Mesenchymal stem cell (in vitro differentiated cells and primary cell): ENCODE measurements at regions not wholly inside any gene's neighbourhood (a gene's known extent, or its start where the extent isn't known, plus 50 kb on each side); places are given as distances from the start of the nearest gene placed in this dataset.
"Not testable (repeated sequence)": the region's sequence is repeated elsewhere in the genome, so short reads cannot be mapped to it uniquely, and the experiment has no call there.

Source experiments
- DNase-seq: peaks from one replicate; pipeline ENCODE4 v3.0.0-alpha.2; 2013
- H2AFZ ChIP-seq: one replicate; pipeline ENCODE4 v1.6.1; 2013; ENCODE audit warnings: low read depth, mild to moderate bottlenecking, control low read depth, inconsistent platforms, low read length, moderate library complexity
- H2AK5ac ChIP-seq: 2 replicates; pipeline ENCODE4 v1.6.1; 2013; ENCODE audit warnings: low read length, moderate library complexity, mild to moderate bottlenecking, inconsistent platforms; ENCODE audit not compliant: severe bottlenecking
- H2BK120ac ChIP-seq: one replicate; pipeline ENCODE4 v1.6.1; 2013; ENCODE audit warnings: low read depth, mild to moderate bottlenecking, inconsistent platforms, low read length, moderate library complexity
- H2BK12ac ChIP-seq, 2 experiments: one replicate each; pipeline ENCODE4 v1.6.1; 2013; ENCODE audit warnings: inconsistent platforms in 2 of 2, low read length in 2 of 2, mild to moderate bottlenecking in 2 of 2, moderate library complexity in 2 of 2, control low read depth in 1 of 2
- H2BK15ac ChIP-seq: one replicate; pipeline ENCODE4 v1.6.1; 2013; ENCODE audit warnings: mild to moderate bottlenecking, low read depth, inconsistent platforms; ENCODE audit not compliant: poor library complexity, severe bottlenecking
- H2BK5ac ChIP-seq: 2 replicates; pipeline ENCODE4 v1.6.1; 2013; ENCODE audit warnings: low read depth, mild to moderate bottlenecking, low read length, control low read depth, inconsistent platforms; ENCODE audit not compliant: poor library complexity, severe bottlenecking
- H3K14ac ChIP-seq, 2 experiments: one replicate each; pipeline ENCODE4 v1.6.1; 2013; ENCODE audit warnings: inconsistent platforms in 2 of 2, low read length in 2 of 2, control low read depth in 1 of 2, mild to moderate bottlenecking in 1 of 2, moderate library complexity in 1 of 2
- H3K18ac ChIP-seq, 2 experiments: one replicate each; pipeline ENCODE4 v1.6.1; 2013; ENCODE audit warnings: inconsistent platforms in 2 of 2, low read length in 2 of 2, control low read depth in 1 of 2, low read depth in 1 of 2, mild to moderate bottlenecking in 1 of 2
- H3K23ac ChIP-seq, 2 experiments: one replicate each; pipeline ENCODE4 v1.6.1; 2013; ENCODE audit warnings: inconsistent platforms in 2 of 2, low read length in 2 of 2, mild to moderate bottlenecking in 2 of 2, moderate library complexity in 2 of 2, control low read depth in 1 of 2
- H3K27ac ChIP-seq: 2 replicates; pipeline ENCODE4 v1.5.1; 2013; ENCODE audit warnings: mild to moderate bottlenecking, moderate library complexity, low read length, control low read depth, inconsistent platforms; ENCODE audit not compliant: poor library complexity, severe bottlenecking
- H3K27me3 ChIP-seq, 2 experiments: 2 replicates each; pipeline versions ENCODE4 v1.6.1 to v1.7.0; 2013; ENCODE audit warnings: low read length in 2 of 2, mild to moderate bottlenecking in 2 of 2, moderate library complexity in 2 of 2, control low read depth in 1 of 2, inconsistent platforms in 1 of 2; ENCODE audit not compliant: control insufficient read depth in 1 of 2, insufficient read depth in 1 of 2
- H3K36me3 ChIP-seq, 2 experiments: 2 replicates each; pipeline versions ENCODE4 v1.6.1 to v1.7.0; 2013; ENCODE audit warnings: low read length in 2 of 2, control low read depth in 1 of 2, inconsistent platforms in 1 of 2, low read depth in 1 of 2, mild to moderate bottlenecking in 1 of 2; ENCODE audit not compliant: insufficient read depth in 2 of 2, control insufficient read depth in 1 of 2
- H3K4ac ChIP-seq, 2 experiments: one replicate each; pipeline ENCODE4 v1.6.1; 2013; ENCODE audit warnings: inconsistent platforms in 2 of 2, low read length in 2 of 2, mild to moderate bottlenecking in 2 of 2, moderate library complexity in 2 of 2, control low read depth in 1 of 2, low read depth in 1 of 2
- H3K4me1 ChIP-seq: 2 replicates; pipeline ENCODE4 v1.6.1; 2013; ENCODE audit warnings: low read depth, low read length, control low read depth; ENCODE audit not compliant: control insufficient read depth, insufficient read depth
- H3K4me2 ChIP-seq: 2 replicates; pipeline ENCODE4 v1.6.1; 2013; ENCODE audit warnings: low read length, mild to moderate bottlenecking, inconsistent platforms; ENCODE audit not compliant: poor library complexity, severe bottlenecking
- H3K4me3 ChIP-seq, 2 experiments: 2 replicates each; pipeline versions ENCODE4 v1.5.1 to v1.7.0; 2013; ENCODE audit warnings: low read length in 2 of 2, mild to moderate bottlenecking in 2 of 2, control low read depth in 1 of 2, low read depth in 1 of 2; ENCODE audit not compliant: insufficient read depth in 1 of 2
- H3K79me1 ChIP-seq: replicated peaks from 2 replicates; pipeline ENCODE4 v1.6.1; 2013; ENCODE audit warnings: mild to moderate bottlenecking, control low read depth, low read length, inconsistent platforms; ENCODE audit not compliant: poor library complexity, severe bottlenecking
- H3K9ac ChIP-seq: 2 replicates; pipeline ENCODE4 v1.7.0; 2013; ENCODE audit warnings: mild to moderate bottlenecking, low read length, moderate library complexity
- H3K9me3 ChIP-seq: 2 replicates; pipeline ENCODE4 v1.7.0; 2013; ENCODE audit warnings: mild to moderate bottlenecking, low read length; ENCODE audit not compliant: control insufficient read depth
- H4K8ac ChIP-seq: one replicate; pipeline ENCODE4 v1.6.1; 2013; ENCODE audit warnings: inconsistent platforms, mild to moderate bottlenecking, low read length, moderate library complexity
- H4K91ac ChIP-seq: one replicate; pipeline ENCODE4 v1.6.1; 2013; ENCODE audit warnings: mild to moderate bottlenecking, low read length, inconsistent platforms
- WGBS: methylation state at CpG from one replicate; pipeline ENCODE4 v1.1.7; 2013; ENCODE audit warnings: mixed read lengths; 5-methylcytosine and 5-hydroxymethylcytosine counted together

DNA sequence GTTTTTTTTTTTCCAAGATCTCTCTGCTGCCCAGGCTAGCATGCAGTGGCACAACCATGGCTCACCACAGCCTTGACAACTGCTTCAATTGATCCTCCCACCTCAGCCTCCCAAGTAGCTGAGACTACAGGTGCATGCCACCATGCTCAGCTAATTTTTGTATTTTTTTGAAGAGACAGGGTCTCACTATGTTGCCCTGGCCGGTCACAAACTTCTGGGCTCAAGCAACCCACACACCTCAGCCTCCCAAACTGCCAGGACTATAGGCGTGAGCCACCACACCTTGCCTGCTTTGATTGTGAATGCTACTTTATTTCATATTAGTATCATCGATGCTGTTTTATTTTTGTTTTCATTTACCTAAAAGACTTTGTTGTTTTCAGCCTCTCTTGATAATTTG is 81.5 kb upstream of the GNAZ start:
- H4K91ac ChIP-seq: no peak overlapping the region
- H3K9ac ChIP-seq: no peak overlapping the region
- WGBS: 67% methylated on average over 1 of the region's 3 CpGs

DNA sequence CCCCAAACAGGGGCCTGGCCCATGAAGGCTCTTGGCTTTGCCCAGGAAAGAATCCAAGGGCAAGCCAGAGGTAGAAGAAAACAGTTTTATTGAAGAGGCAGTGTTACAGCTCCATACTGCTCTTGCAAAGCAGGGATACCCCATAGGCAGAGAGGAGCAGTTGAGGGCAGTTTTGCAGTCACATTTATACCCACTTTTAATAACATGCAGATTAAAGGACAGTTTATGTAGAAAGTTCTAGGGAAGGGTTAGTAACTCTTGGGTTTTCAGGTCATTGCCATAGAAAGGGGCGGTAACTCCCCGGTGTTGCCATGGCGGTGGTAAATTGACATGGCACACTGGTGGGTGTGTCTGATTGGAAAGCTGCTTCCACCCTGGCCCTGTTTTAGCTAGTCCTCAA is 80.5 kb upstream of the GNAZ start:
- Histone ChIP-seq H4K91ac (no peak overlapping the region), H2BK5ac (no peak overlapping the region), H2AFZ (no peak overlapping the region), H3K36me3 (no peaks in the 10 kb centered on the region), H3K9ac (no peak overlapping the region), H3K4me2 (no peak overlapping the region), H3K18ac (no peak overlapping the region), H3K14ac (no peak overlapping the region), H3K23ac (no peak overlapping the region), H2AK5ac (no peak overlapping the region), H3K4me3 (no peak overlapping the region), H3K9me3 (no peaks in the 10 kb centered on the region), H3K27ac (no peak overlapping the region), H3K79me1 (no peaks in the 10 kb centered on the region), H2BK12ac (no peak overlapping the region), H4K8ac (no peak overlapping the region), H3K4ac (no peak overlapping the region), H3K4me1 (no peaks in the 10 kb centered on the region), H3K27me3 (peaks cover 0 to 17% of the 10 kb centered on the region in 2 experiments), H2BK120ac (no peak overlapping the region), H2BK15ac (no peak overlapping the region)
- WGBS: 96% methylated on average over 3 of the region's 3 CpGs
- DNase-seq: no peak

More for the DNA sequence above, 81.5 kb upstream of the GNAZ start:
- Histone ChIP-seq H3K4ac (no peak overlapping the region), H3K27ac (no peak overlapping the region), H3K23ac (no peak overlapping the region), H3K4me3 (no peak overlapping the region), H3K4me1 (no peaks in the 10 kb centered on the region), H2BK15ac (no peak overlapping the region), H4K8ac (no peak overlapping the region), H2AK5ac (no peak overlapping the region), H3K4me2 (no peak overlapping the region), H2BK12ac (no peak overlapping the region), H2AFZ (no peak overlapping the region), H3K9me3 (no peaks in the 10 kb centered on the region), H3K79me1 (no peaks in the 10 kb centered on the region), H3K36me3 (no peaks in the 10 kb centered on the region), H3K27me3 (peaks cover 0 to 17% of the 10 kb centered on the region in 2 experiments), H2BK120ac (no peak overlapping the region), H2BK5ac (no peak overlapping the region), H3K14ac (no peak overlapping the region), H3K18ac (no peak overlapping the region)
- DNase-seq: no peak

DNA sequence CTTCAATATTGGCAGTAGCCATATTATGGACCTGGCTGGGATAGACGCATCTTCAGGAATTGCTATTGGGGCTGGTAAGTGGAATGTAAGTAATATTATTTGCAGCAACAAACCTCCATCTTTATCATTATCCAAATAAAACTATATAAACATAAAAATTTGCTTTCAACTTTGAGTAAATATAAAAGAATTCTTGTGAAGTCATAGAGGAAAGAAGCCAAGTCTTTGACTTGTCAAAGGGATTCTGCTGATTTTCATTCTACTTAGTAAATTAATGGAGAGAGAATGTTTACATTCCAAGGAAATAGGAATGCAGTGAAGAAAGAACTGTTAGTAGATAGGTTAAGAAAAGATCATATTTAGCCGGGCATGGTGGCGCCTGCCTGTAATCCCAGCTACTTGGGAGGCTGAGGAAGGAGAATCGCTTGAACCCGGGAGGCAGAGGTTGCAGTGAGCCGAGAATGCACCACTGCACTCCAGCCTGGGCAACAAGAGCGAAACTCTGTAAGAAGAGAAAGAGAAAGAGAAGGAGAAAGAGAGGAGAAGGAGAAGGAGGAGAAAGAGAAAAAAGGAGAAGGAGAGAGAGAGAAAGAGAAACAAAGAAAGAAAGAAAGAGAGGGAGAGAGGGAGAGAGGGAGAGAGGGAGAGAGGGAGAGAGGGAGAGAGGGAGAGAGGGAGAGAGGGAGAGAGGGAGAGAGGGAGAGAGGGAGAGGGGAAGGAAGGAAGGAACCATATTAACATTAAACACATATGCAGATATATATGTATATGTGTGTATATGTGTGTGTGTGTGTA is 79.4 kb upstream of the GNAZ start:
- H3K79me1 ChIP-seq, H3K4me1 ChIP-seq, H3K9me3 ChIP-seq, H2AFZ ChIP-seq, H3K4ac ChIP-seq, H2BK12ac ChIP-seq, H4K8ac ChIP-seq, H2BK5ac ChIP-seq, H3K27ac ChIP-seq, H2BK120ac ChIP-seq, DNase-seq, H3K4me3 ChIP-seq, H4K91ac ChIP-seq, H3K9ac ChIP-seq, H3K23ac ChIP-seq, H2AK5ac ChIP-seq, H3K18ac ChIP-seq, H2BK15ac ChIP-seq, H3K36me3 ChIP-seq, H3K4me2 ChIP-seq, H3K14ac ChIP-seq: not testable (repeated sequence)
- peaks cover 0 to 17% of the 10 kb centered on the region in 2 experiments for H3K27me3 ChIP-seq
- WGBS: 67% methylated on average over 6 of the region's 7 CpGs

- Histone ChIP-seq H2AFZ (no peak overlapping the region), H3K18ac (no peak overlapping the region), H3K9ac (no peak overlapping the region), H3K27me3 (peaks cover 0 to 17% of the 10 kb centered on the region in 2 experiments), H3K4ac (no peak overlapping the region), H4K8ac (no peak overlapping the region), H2BK15ac (no peak overlapping the region), H3K14ac (no peak overlapping the region), H2BK12ac (no peak overlapping the region), H3K4me3 (no peak overlapping the region), H3K9me3 (peaks cover 9% of the 10 kb centered on the region), H3K27ac (no peak overlapping the region), H2BK5ac (no peak overlapping the region), H2AK5ac (no peak overlapping the region), H3K36me3 (no peaks in the 10 kb centered on the region), H2BK120ac (no peak overlapping the region), H3K79me1 (no peaks in the 10 kb centered on the region), H4K91ac (no peak overlapping the region), H3K23ac (no peak overlapping the region), H3K4me1 (no peaks in the 10 kb centered on the region), H3K4me2 (no peak overlapping the region)
- no peak for DNase-seq
- WGBS: 37% methylated on average over 2 of the region's 3 CpGs
These were observed 77.8 kb upstream of the GNAZ start for GRCh38 chr22:22992474-22992873.
